DMS53 treated with DMSO at 0.1 percent for 48 hours (cell line): ENCODE measurements at regions not wholly inside any gene's neighbourhood (a gene's known extent, or its start where the extent isn't known, plus 50 kb on each side); places are given as distances from the start of the nearest gene placed in this dataset.

Source experiments
- DNase-seq: peaks from one replicate; lab custom pipeline; 2025; ENCODE audit not compliant: unreplicated experiment; lab: John Stamatoyannopoulos, UW

DNA sequence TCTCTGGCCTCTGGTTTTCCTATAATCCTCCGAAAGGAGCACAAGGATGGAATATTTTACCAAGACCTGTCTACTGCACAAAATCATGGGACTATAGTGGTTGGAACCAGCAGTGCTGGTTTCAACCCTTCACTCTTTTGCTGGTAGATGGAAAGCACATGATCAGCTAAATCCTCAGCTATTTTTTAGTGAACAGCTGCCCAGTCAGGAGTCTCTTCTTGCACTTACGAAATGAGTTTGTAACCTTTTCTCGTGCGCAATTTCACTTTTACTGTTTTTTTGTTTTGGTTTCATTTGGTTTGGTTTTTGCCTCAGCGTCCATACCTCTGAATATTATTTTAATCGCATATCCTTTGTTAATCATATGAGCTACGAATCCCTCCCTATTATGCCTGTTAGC is 418.5 kb upstream of the CPEB2 start:
- no peak for DNase-seq

DNA sequence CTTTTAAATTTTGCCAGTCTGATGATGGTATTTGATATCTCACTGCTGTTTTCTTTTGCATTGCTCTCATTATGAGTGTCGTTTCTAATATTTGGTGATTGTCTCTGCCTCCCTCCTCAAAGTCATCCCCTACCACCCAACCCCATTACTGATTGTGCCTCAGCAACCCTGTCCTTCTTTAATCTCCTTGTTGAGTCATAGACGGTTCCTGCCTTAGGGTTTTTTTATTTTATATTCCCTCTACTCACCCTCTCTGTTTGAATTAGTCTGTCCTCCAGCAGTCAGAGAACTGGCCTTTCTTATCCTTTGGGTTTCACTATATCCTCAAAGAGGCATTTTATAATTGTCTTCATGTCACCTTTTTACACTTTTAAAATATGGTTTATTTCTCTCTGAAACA is 409.3 kb upstream of the CPEB2 start:
- no peak for DNase-seq

DNA sequence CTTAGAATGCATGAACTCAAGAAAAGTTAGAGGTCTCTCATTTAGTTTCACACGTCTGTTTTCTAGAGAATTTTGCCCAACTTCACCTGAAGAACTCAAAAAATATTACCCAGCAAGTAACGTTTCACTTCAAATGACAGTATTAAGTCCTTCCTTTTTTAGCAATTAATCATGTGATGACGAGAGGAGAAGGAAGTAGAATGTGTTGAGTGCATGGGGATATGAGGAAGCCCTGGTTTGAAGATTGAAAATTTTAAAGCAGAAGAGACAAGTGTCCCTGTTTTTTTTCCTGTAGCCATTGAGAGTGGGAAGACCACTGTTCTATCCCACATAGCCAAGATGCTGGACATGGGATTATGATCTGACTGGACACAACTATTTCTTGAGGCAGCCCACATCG is 406.3 kb upstream of the CPEB2 start:
- DNase-seq = no peak

DNA sequence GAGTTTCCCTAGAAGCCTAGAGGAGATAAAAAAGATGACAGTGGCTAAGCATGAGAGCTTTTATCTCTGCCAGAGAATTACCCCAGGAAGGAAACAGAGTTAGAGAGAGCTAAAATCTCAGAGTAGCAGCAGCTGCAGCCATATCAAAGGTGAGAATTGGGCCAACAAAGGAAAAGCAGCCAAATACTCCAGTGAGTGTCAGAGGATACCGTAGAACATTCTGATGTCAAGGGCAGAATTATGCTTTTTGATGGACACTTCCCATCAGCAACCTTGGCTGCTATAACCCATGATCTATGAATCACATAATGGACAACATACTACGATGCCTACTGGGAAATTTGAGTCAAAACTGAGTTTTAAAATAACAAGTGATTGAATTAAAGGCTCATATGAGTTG is 405.8 kb upstream of the CPEB2 start:
- DNase-seq = no peak

DNA sequence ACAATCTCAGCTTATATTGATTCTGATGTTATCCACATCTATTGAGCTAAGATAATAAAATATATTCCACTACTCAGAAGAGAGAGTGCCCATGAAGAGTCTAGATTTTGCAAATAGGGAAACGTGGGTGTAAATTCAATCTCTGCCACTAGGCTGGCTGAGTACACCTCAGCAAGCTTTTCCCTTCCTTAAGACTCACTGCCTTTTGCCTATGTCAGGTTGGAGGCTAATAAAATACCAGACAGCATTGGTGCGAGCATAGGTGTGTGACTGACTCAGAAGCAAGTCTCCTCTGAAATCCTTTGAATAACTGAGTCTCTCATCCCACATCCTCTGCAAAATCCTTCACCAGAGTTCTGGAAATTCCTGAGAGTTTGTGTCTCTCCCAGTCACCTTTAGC is 405.4 kb upstream of the CPEB2 start:
- no peak for DNase-seq

- no peak for DNase-seq
These were observed 400.1 kb upstream of the CPEB2 start for GRCh38 chr4:14602206-14602605.

GRCh38 chr4:14607001-14607400 is 395.3 kb upstream of the CPEB2 start:
- no peak for DNase-seq

DNA sequence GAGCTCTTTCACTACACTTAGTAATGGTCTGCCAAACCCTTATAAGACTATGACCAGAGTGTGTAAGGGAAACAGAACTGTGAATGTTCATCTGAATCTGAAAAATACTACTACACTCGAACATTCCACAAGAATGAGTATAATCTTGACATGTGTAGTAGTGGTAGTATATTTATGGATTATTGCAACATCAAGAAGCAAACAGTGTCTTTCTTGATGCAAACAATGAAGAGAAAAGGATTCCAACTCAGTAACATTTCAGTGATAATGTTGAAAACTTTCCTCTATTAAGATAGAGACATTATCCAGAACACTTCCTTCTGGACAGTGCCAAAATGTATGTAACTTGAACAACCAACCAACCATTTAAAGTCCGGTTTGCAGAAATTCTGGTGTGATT is 394.7 kb upstream of the CPEB2 start:
- DNase-seq = no peak

DNA sequence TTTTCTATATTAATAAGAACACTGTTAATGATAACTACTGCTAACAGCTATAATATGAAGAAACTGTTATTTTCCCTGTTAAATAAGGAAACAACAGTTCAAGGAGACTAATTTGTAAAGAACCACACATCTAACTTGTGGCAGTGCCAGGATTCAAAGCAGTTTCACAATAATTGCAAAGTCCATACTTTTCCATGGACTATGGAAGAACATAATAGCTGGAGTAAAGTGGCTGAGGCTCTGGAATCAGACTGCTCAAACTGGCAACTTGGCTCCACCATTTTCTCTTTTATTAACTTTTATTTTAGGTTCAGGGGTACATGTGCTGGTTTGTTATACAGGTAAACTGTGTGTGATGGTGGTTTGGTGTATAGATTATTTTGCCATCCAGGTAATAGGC is 393.7 kb upstream of the CPEB2 start:
- DNase-seq = no peak

DNA sequence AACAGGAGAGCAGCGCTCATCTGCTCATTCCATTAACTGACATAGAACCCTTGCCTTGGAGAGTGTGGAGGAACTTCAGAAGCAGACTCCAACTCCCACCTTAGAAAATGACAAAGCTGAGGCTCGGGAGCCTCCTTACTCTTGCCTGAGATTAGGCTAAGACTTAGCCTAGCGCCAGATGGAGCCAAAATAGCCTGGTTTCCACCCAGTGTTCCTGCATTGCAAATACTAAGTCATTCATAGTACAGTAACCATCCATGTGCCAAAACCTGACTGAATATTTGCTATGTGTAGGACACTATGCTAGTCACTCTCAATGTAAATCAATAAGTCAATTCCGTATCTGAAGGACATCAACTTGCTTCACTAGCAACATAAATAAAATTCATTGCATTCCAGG is 387.4 kb upstream of the CPEB2 start:
- no peak for DNase-seq

GRCh38 chr4:14615671-14616070 is 386.6 kb upstream of the CPEB2 start:
- DNase-seq = no peak

DNA sequence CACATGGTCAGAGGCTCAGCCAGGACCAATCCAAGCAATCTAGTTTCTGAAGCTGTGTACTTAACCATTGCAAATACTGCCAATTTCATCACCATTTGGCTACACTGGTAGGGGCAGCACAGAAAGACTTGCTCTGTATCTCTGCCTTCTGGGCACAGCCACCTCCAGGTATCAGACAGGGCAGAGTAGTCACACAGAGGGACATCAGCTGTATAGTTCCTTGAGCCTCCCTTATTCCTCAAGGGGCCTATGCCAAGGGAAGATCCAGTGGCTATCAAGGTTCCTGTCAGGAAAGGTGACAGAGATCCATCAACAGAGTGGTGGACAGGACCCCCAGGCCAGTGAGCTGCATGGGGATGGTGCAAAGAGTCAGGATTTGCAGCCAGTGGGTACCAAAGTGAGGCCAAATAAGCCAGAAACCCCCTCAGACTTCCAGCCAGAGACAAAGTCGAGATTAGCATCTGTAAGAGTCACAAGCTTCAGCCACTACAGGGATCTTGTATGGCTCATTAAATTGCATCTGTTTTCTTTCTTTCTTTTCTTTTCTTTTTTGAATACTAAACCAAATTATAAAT is 381.6 kb upstream of the CPEB2 start:
- DNase-seq = no peak

GRCh38 chr4:14621731-14622463 is 380.4 kb upstream of the CPEB2 start:
- DNase-seq = no peak

DNA sequence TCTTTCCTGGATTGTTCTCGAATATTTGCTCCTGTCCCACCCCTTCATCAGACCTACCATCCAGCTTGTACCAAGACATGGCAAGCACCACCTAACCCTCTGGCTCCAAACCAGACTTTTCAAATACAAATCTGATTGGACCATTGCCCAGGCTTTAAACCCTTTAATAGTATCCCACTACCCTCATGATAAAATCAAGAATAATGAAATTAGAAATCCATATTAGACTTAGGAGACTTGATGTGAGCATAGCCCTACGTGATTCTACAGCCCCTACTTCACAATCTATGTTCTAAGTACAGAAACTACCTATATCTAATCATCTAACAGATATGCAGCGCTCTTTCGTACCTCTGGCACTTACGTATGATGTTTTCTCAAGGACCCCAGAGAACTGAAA is 375.2 kb upstream of the CPEB2 start:
- DNase-seq = no peak

- no peak for DNase-seq
These were observed 370.4 kb upstream of the CPEB2 start for GRCh38 chr4:14631806-14632440.

DNA sequence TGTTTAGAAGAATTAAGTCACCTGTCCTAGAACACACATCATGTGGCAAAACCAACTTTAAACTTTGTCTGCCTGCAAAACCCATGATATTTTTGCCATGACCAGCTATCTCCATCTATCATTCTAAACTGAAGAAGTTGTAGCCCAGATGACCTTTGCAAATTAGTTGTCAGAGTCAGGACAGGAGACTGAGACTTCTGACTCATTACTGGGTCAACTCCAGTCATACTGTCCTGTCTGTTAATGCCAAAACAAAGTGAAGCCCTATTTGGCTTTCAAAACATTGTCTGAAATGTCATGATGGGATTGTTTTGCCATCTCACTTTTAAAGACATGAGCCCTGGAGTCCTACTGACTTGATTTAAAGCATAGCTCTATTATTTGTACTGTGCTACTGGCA is 365.7 kb upstream of the CPEB2 start:
- no peak for DNase-seq

- DNase-seq = no peak
These were observed 361.8 kb upstream of the CPEB2 start for GRCh38 chr4:14640476-14640875.

- DNase-seq = no peak
These were observed 360.4 kb upstream of the CPEB2 start for GRCh38 chr4:14641871-14642270.

DNA sequence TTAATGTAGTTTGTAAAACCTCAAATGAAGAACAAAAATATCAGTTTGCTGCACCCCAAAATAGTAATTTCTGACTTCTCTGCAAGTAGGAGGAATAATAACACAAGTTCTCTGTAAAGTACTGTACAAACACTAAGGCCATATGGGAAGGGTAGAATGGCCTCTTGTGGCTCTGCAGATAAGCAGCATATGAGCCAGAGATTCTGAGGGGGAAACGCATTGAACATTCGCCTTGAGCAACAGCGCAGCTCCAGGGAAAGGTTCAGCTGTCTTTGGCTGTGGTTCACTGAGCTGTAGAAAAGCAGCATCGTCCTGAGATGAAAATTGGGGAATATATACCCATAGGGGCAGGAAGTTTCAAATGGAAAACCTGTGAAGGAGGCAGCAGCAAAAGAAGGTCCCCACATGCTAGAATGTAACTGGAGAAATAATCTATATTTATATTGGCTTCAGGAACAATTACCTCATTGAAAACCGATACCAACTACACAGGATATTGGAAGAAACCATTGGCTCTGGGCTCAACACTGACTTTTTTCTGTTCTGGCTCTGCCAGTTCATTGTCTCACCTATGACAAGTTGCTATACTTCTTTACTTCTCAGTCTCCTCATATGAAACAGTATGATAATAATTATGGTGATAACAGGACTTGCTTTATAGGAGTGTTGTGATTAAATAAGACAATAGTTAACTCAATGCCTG is 357.6 kb upstream of the CPEB2 start:
- DNase-seq = no peak

GRCh38 chr4:14646831-14647230 is 355.4 kb upstream of the CPEB2 start:
- DNase-seq = peak; percentile 37

DNA sequence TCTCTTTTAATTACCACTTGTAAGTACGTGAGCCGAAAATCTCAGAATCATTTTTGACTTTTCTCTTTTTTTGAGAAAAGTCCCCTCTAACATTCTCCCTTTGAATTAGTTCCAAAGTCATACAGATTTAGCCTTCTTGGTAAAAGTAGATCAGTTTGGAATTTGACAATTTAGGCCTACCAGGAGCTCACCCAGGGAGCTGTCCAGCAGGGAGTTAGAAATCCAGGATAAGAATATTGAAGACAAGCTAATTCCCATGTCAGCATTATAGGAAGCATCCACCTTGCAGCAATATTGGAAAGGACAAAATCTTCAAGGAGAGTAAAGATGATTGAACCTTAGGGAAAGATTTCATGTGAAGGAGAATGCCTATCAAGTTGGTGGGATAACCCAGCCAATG is 352.2 kb upstream of the CPEB2 start:
- no peak for DNase-seq

DNA sequence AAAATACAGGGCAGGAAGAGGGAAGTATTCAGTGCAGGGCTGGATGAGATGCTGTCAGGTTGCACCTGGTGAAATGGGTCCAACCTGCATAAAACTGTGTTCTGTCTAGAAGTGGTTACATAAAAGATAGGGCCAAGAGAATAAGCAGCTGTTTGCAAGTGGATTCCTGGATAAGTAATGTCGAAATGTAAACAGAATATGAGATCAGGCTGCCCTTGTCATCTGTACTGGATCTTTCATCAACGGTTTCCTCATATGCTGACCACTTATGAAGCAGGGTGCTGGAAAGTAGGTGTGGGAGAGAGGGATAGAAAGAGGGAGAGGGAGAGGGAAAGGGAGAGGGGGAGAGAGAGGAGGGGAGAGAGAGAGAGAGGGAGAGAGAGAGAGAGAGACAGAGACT is 349.8 kb upstream of the CPEB2 start:
- peak; percentile 84 for DNase-seq
